BE2C (cell line): ENCODE measurements at regions not wholly inside any gene's neighbourhood (a gene's known extent, or its start where the extent isn't known, plus 50 kb on each side); places are given as distances from the start of the nearest gene placed in this dataset.

Source experiments
- DNase-seq: peaks from one replicate; pipeline ENCODE4 v3.0.0-alpha.2; 2020
- H3K27me3 ChIP-seq: fragments of 250-450 bp; sonication (Bioruptor Pico); 2 replicates; pipeline ENCODE4 v1.5.1; 2020; ENCODE audit warnings: mild to moderate bottlenecking
- H3K36me3 ChIP-seq: fragments of 250-450 bp; sonication (Bioruptor Pico); 2 replicates; pipeline ENCODE4 v1.5.1; 2020; ENCODE audit warnings: mild to moderate bottlenecking
- H3K4me1 ChIP-seq: fragments of 250-450 bp; sonication (Bioruptor Pico); 2 replicates; pipeline ENCODE4 v1.5.1; 2020
- H3K4me3 ChIP-seq: 2 replicates; pipeline ENCODE4 v1.5.1; 2011; ENCODE audit warnings: low read depth, low read length
- H3K9me3 ChIP-seq: fragments of 250-450 bp; sonication (Bioruptor Pico); 2 replicates; pipeline ENCODE4 v1.5.1; 2020
- TF ChIP-seq, protein P1 (sequence below): IDR thresholded peaks from 2 replicates; pipeline ENCODE4 v1.5.1; 2012; ENCODE audit warnings: mild to moderate bottlenecking, low read depth, low read length

DNA sequence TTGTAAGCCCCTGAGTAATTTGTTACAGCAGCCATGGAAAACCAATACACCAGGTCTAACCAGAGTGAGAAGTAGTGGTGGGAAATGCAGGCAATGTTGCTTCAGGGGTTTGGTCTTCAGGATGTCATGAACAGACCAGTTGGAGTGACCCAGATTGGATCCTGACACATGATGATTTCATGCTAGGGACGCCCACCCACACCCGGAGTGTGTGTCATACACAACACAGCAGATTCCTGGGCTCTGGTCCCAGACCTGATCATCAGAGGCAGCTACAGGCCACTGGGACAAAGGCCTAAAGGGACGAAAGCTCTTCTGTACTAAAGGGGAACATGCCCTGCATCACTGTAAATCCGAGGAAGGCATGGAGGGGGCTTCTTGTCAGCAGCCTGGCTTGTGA, 194.2 kb downstream of the NSG2 start:
- no peaks in the 10 kb centered on the region for H3K27me3 ChIP-seq
- DNase-seq = no peak
- TF ChIP-seq, protein P1, sequence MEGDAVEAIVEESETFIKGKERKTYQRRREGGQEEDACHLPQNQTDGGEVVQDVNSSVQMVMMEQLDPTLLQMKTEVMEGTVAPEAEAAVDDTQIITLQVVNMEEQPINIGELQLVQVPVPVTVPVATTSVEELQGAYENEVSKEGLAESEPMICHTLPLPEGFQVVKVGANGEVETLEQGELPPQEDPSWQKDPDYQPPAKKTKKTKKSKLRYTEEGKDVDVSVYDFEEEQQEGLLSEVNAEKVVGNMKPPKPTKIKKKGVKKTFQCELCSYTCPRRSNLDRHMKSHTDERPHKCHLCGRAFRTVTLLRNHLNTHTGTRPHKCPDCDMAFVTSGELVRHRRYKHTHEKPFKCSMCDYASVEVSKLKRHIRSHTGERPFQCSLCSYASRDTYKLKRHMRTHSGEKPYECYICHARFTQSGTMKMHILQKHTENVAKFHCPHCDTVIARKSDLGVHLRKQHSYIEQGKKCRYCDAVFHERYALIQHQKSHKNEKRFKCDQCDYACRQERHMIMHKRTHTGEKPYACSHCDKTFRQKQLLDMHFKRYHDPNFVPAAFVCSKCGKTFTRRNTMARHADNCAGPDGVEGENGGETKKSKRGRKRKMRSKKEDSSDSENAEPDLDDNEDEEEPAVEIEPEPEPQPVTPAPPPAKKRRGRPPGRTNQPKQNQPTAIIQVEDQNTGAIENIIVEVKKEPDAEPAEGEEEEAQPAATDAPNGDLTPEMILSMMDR = no peak
- peaks cover 3% of the 10 kb centered on the region; the same call in 1 of the 2 replicates for H3K9me3 ChIP-seq
- no peaks in the 10 kb centered on the region for H3K36me3 ChIP-seq
- peaks cover 17% of the 10 kb centered on the region for H3K4me1 ChIP-seq
- no peak overlapping the region for H3K4me3 ChIP-seq

DNA sequence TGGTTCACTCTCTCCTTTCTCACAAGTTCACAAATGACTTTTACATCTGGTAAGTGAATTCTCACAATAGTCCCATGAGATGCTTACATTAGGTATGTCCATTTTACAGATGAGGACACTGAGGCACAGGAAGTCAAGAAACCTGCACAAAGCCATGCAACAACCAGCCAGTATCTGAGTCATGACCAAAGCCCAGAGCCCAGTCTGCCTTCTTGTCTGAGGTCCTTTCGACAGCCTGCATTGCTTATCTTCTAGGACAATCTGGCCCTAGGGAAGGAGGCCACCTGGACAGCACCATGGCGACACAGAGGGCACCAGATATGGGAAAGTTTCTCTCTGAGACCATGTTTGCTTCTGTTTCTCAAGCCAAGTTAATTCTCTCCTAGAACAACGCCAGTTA, 197.1 kb downstream of the NSG2 start:
- H3K9me3 ChIP-seq = peaks cover 3% of the 10 kb centered on the region; the same call in 1 of the 2 replicates
- DNase-seq = no peak
- TF ChIP-seq, protein P1 = no peak
- no peaks in the 10 kb centered on the region for H3K27me3 ChIP-seq
- peaks cover 8% of the 10 kb centered on the region for H3K4me1 ChIP-seq
- H3K36me3 ChIP-seq = no peaks in the 10 kb centered on the region
- H3K4me3 ChIP-seq = no peak overlapping the region

DNA sequence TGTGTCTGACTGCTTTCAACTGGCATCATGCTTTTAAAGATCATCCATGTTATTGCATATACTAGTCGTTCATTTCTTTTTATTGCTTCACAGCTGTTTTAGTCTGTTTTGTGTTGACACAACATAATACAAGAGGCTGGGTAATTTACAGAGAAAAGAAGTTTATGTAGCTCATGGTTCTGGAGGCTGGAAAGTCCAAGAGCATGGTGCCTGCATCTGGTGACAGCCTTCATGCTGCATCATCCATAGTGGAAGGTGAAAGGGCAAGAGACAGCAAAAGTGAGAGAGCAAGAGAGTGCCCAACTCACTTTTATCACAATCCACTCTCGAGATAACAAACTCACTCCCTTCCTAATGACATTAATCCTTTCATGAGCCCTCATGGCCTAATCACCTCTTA, 198.4 kb downstream of the NSG2 start:
- H3K4me3 ChIP-seq = no peak overlapping the region
- H3K36me3 ChIP-seq = no peaks in the 10 kb centered on the region
- H3K9me3 ChIP-seq = peaks cover 3% of the 10 kb centered on the region; the same call in 1 of the 2 replicates
- TF ChIP-seq, protein P1 = no peak
- no peaks in the 10 kb centered on the region for H3K27me3 ChIP-seq
- H3K4me1 ChIP-seq = peaks cover 8% of the 10 kb centered on the region
- DNase-seq = no peak

DNA sequence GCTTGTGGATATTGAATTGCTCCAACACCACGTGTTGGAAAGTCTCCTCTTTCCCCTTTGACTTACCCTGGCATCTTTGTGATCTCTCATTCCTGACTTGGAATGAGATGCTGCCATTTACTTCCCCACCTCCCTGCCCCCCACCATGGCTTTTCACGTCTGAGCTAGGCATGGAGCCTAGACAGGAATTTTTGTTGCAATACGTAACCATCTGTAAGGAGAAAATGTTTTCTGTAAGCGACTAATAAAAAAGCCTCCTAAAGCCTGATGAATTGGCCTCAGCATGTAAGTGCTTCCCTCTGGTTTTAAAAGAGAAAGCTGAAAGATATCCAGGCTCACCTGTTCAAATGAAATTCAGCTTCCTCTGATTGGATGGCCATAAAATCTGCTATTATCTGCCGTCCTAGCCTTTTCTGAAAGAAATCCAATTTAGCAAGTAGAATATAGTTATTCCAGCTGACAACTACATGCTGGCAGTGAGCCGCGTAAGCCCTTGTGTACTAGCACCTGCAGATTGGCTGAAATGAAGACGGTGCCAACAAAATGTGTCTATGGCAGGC, 200.1 kb downstream of the NSG2 start:
- no peaks in the 10 kb centered on the region for H3K36me3 ChIP-seq
- no peak for DNase-seq
- H3K27me3 ChIP-seq = no peaks in the 10 kb centered on the region

DNA sequence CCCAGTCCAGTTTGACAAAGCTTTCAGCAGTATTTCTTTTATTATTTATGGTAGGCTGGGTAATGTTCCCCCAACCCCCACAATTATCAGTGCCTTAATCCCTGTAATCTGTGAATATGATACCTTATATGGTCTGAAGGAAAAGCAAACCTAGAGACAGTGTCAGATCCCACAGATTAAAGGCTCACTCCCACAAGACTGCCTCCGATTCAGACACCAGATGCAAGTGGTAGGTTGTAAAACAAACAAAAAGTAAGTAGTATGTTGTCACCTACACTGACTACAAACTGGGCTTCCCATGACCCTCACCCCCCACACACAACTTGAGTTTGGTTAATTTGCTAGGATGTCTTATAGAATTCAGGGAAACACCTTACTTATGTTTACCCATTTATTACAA, 201.2 kb downstream of the NSG2 start:
- DNase-seq = no peak
- TF ChIP-seq, protein P1 = no peak
- H3K36me3 ChIP-seq = no peaks in the 10 kb centered on the region
- H3K27me3 ChIP-seq = no peaks in the 10 kb centered on the region
- no peak overlapping the region for H3K4me3 ChIP-seq
- peaks cover 13% of the 10 kb centered on the region for H3K4me1 ChIP-seq
- H3K9me3 ChIP-seq = 0 out of 2 replicates have a peak, but pooled peaks cover 3% of the 10 kb centered on the region

More for the DNA sequence above, 200.1 kb downstream of the NSG2 start:
- Histone ChIP-seq H3K4me1 (peaks cover 11% of the 10 kb centered on the region), H3K4me3 (no peak overlapping the region), H3K9me3 (0 out of 2 replicates have a peak, but pooled peaks cover 3% of the 10 kb centered on the region)
- TF ChIP-seq, protein P1 = no peak

DNA sequence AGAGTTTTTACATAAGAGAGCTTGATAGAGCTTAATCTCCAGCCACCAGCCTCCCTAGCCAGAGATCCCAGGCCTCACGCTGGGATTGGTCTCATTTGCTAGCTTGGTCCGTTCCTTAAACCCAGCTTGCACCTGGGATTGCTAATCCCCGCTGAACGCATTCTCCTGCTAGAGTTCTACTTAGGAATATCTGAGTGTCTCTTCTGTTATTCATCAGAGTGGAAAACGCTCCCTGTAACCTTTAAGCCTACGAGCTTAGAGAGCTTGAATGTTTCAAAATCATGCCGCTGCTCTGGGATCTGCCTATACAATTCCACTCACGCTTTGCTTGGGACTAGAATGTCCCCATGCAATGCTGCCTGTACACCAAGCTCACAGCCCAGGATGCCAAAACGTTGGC, 201.8 kb downstream of the NSG2 start:
- no peak for DNase-seq
- TF ChIP-seq, protein P1 = no peak
- Histone ChIP-seq H3K9me3 (0 out of 2 replicates have a peak, but pooled peaks cover 3% of the 10 kb centered on the region), H3K4me3 (no peak overlapping the region), H3K27me3 (no peaks in the 10 kb centered on the region), H3K4me1 (peaks cover 18% of the 10 kb centered on the region), H3K36me3 (no peaks in the 10 kb centered on the region)
